GM12878 (cell line): ENCODE measurements at regions not wholly inside any gene's neighbourhood (a gene's known extent, or its start where the extent isn't known, plus 50 kb on each side); places are given as distances from the start of the nearest gene placed in this dataset.

Source experiments
- EED ChIP-seq: sonication (generic); IDR thresholded peaks from 2 replicates; pipeline ENCODE4 v1.6.1; 2016; ENCODE audit warnings: antibody characterized with exemption, low read depth
- JUND ChIP-seq: IDR thresholded peaks from 2 replicates; pipeline ENCODE4 v1.6.1; 2012; ENCODE audit warnings: low read depth, mild to moderate bottlenecking, low read length, improper control_type of control experiment, moderate library complexity
- MEF2B ChIP-seq: fragments of 450-650 bp; IDR thresholded peaks from 2 replicates; pipeline ENCODE4 v1.6.1; 2018; ENCODE audit warnings: mild to moderate bottlenecking, moderate library complexity; ENCODE audit not compliant: partially characterized antibody, poor library complexity, severe bottlenecking
- MTA3 ChIP-seq: IDR thresholded peaks from 2 replicates; pipeline ENCODE4 v1.6.1; 2012; ENCODE audit warnings: low read length, inconsistent platforms, borderline replicate concordance
- PAX5 ChIP-seq: IDR thresholded peaks from 2 replicates; pipeline ENCODE4 v1.6.1; 2011; ENCODE audit warnings: low read depth, low read length, borderline replicate concordance
- TAF1 ChIP-seq: IDR thresholded peaks from 2 replicates; pipeline ENCODE4 v1.6.1; 2011; ENCODE audit warnings: mild to moderate bottlenecking, low read depth, low read length, borderline replicate concordance
- YY1 ChIP-seq: IDR thresholded peaks from 2 replicates; pipeline ENCODE4 v1.6.1; 2011; ENCODE audit warnings: low read depth, mild to moderate bottlenecking, low read length
- TF ChIP-seq, protein P1 (sequence below), 3 experiments: IDR thresholded peaks in 2 of 3; conservative IDR thresholded peaks in 1 of 3; 2 replicates each; pipeline ENCODE4 v1.5.1; 2011; ENCODE audit warnings: low read depth in 3 of 3, low read length in 3 of 3, mild to moderate bottlenecking in 3 of 3, control low read depth in 2 of 3, moderate library complexity in 2 of 3, inconsistent platforms in 1 of 3, mixed read lengths in 1 of 3; ENCODE audit not compliant: control insufficient read depth in 2 of 3, insufficient read depth in 1 of 3; ENCODE audit errors: extremely low read depth in 1 of 3
- TF ChIP-seq, protein P2 (sequence below): fragments of 450-650 bp; formaldehyde crosslinking; IDR thresholded peaks from 2 replicates; pipeline ENCODE4 v1.5.0; 2022; ENCODE audit warnings: mild to moderate bottlenecking, missing genetic modification characterization
- TF ChIP-seq, protein P3 (sequence below): IDR thresholded peaks from 2 replicates; pipeline ENCODE4 v1.6.1; 2012; ENCODE audit warnings: low read depth, low read length, improper control_type of control experiment

DNA sequence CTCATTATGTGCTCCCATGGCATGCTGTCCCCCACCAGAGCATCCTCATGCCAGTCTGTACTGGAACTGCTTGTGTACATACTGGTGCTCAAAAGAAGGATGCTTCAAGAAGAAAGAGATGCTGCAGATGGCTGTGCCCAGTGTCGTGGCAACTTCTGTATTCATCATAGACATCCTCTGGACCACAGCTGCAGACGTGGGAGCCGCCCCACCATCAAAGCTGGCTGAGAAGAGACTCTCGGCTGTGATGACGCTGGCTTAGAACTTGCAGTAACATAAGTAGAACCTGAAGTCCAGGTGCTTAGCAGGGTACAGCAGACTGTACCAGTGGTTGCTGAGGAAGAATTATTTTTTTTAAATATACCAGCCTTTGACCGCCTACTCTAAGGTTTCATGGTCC lies 112.6 kb upstream of the ARHGAP5 start:
- no peak for TF ChIP-seq PAX5
- TF ChIP-seq TAF1 = no peak
- TF ChIP-seq, protein P1, sequence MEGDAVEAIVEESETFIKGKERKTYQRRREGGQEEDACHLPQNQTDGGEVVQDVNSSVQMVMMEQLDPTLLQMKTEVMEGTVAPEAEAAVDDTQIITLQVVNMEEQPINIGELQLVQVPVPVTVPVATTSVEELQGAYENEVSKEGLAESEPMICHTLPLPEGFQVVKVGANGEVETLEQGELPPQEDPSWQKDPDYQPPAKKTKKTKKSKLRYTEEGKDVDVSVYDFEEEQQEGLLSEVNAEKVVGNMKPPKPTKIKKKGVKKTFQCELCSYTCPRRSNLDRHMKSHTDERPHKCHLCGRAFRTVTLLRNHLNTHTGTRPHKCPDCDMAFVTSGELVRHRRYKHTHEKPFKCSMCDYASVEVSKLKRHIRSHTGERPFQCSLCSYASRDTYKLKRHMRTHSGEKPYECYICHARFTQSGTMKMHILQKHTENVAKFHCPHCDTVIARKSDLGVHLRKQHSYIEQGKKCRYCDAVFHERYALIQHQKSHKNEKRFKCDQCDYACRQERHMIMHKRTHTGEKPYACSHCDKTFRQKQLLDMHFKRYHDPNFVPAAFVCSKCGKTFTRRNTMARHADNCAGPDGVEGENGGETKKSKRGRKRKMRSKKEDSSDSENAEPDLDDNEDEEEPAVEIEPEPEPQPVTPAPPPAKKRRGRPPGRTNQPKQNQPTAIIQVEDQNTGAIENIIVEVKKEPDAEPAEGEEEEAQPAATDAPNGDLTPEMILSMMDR (IDR thresholded peaks at IDR 0.05 in 2 of 3, conservative IDR thresholded peaks at IDR 0.05 in 1 of 3; ENCODE audit: control insufficient read depth in 2 of 3, extremely low read depth in 1 of 3, insufficient read depth in 1 of 3, low read depth in 3 of 3, low read length in 3 of 3) = no peak
- TF ChIP-seq MTA3 = no peak
- no peak for TF ChIP-seq JUND
- TF ChIP-seq, protein P2, sequence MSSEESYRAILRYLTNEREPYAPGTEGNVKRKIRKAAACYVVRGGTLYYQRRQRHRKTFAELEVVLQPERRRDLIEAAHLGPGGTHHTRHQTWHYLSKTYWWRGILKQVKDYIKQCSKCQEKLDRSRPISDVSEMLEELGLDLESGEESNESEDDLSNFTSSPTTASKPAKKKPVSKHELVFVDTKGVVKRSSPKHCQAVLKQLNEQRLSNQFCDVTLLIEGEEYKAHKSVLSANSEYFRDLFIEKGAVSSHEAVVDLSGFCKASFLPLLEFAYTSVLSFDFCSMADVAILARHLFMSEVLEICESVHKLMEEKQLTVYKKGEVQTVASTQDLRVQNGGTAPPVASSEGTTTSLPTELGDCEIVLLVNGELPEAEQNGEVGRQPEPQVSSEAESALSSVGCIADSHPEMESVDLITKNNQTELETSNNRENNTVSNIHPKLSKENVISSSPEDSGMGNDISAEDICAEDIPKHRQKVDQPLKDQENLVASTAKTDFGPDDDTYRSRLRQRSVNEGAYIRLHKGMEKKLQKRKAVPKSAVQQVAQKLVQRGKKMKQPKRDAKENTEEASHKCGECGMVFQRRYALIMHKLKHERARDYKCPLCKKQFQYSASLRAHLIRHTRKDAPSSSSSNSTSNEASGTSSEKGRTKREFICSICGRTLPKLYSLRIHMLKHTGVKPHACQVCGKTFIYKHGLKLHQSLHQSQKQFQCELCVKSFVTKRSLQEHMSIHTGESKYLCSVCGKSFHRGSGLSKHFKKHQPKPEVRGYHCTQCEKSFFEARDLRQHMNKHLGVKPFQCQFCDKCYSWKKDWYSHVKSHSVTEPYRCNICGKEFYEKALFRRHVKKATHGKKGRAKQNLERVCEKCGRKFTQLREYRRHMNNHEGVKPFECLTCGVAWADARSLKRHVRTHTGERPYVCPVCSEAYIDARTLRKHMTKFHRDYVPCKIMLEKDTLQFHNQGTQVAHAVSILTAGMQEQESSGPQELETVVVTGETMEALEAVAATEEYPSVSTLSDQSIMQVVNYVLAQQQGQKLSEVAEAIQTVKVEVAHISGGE (CRISPR knock-in tag) = no peak
- no peak for TF ChIP-seq YY1
- TF ChIP-seq, protein P3, sequence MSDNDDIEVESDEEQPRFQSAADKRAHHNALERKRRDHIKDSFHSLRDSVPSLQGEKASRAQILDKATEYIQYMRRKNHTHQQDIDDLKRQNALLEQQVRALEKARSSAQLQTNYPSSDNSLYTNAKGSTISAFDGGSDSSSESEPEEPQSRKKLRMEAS = no peak
- TF ChIP-seq MEF2B = no peak
- TF ChIP-seq EED = no peak
